Adrenal gland (tissue), 5 donors: ENCODE measurements at regions not wholly inside any gene's neighbourhood (a gene's known extent, or its start where the extent isn't known, plus 50 kb on each side); places are given as distances from the start of the nearest gene placed in this dataset.

ENCODE experiments used
- POLR2A ChIP-seq, 2 donors: fragments of 450-650 bp; IDR thresholded peaks; one replicate each; pipeline ENCODE4 v1.6.1; 2017; ENCODE audit warnings: antibody characterized with exemption in 2 of 2, mild to moderate bottlenecking in 2 of 2, moderate library complexity in 1 of 2
- TF ChIP-seq, protein P1 (sequence below), 6 experiments: fragments of 450-650 bp in 4 of 6; fragments of 200-600 bp in 2 of 6; sonication (generic) in 1 of 6; IDR thresholded peaks; 1 replicate in 5 of 6; 2 replicates in 1 of 6; pipeline versions ENCODE4 v1.5.1 to v1.8.0; 2016 to 2021; ENCODE audit warnings: antibody characterized with exemption in 6 of 6, mild to moderate bottlenecking in 2 of 6, moderate library complexity in 1 of 6
- donor health status: DM: no; HTN: no; CAD: no.

DNA sequence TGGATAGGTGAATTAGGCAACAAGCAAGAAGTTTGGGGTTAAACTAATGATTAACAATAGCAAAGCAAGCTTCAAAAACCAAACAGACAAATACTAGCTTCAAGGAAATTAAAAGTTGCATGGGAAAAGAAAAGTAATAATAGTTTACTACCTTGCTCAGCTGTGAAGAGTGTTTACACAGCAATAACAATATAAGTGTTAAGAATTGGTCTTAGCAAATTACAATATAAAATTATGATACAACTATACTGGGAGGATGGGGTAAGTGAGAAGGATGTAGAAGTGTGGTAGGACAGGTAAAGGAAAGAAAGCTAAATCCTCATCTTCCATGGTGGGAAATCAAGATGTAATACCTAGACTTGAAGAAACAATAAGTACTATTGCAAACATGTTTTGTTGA is 137.7 kb upstream of the MAFB start:
- no peak for TF ChIP-seq POLR2A (IDR thresholded peaks at IDR 0.05)
- TF ChIP-seq, protein P1, sequence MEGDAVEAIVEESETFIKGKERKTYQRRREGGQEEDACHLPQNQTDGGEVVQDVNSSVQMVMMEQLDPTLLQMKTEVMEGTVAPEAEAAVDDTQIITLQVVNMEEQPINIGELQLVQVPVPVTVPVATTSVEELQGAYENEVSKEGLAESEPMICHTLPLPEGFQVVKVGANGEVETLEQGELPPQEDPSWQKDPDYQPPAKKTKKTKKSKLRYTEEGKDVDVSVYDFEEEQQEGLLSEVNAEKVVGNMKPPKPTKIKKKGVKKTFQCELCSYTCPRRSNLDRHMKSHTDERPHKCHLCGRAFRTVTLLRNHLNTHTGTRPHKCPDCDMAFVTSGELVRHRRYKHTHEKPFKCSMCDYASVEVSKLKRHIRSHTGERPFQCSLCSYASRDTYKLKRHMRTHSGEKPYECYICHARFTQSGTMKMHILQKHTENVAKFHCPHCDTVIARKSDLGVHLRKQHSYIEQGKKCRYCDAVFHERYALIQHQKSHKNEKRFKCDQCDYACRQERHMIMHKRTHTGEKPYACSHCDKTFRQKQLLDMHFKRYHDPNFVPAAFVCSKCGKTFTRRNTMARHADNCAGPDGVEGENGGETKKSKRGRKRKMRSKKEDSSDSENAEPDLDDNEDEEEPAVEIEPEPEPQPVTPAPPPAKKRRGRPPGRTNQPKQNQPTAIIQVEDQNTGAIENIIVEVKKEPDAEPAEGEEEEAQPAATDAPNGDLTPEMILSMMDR (IDR thresholded peaks at IDR 0.05): no peak
